GM21528 (cell line): ENCODE measurements at regions not wholly inside any gene's neighbourhood (a gene's known extent, or its start where the extent isn't known, plus 50 kb on each side); places are given as distances from the start of the nearest gene placed in this dataset.

Source experiments
- ATAC-seq: cut with Tn5 transposase; IDR thresholded peaks from one replicate; pipeline ENCODE4 v1.9.1; 2021; ENCODE audit warnings: mild to moderate bottlenecking, moderate library complexity; ENCODE audit not compliant: unreplicated experiment, low FRiP score

- ATAC-seq: no peak
Observed at GRCh38 chr2:71939588-71940535, 207.8 kb downstream of the CYP26B1 start.

- no peak for ATAC-seq
Observed at GRCh38 chr2:71938659-71939587, 208.7 kb downstream of the CYP26B1 start.

DNA sequence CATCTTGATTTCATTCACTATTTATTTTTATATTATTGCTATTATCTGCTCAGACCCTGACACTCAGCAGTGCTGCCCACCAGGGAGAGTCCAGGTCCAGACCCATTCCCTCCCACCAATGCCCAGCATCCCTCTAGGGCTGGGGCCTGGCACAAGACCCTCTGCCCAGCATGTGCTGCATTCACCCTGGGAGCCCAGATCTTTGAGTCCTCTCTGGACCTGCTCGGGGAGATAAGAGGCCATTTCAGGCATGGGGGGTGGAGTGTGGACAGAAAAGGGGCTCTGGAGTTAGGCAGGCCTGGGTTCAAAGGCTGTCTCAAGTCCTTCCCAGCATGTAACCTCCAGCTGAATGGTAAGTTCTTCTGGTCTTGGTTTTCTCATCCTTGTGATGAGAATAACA is 209.6 kb downstream of the CYP26B1 start:
- no peak for ATAC-seq

- ATAC-seq: no peak
Observed at GRCh38 chr2:71937396-71937795, 210.3 kb downstream of the CYP26B1 start.

DNA sequence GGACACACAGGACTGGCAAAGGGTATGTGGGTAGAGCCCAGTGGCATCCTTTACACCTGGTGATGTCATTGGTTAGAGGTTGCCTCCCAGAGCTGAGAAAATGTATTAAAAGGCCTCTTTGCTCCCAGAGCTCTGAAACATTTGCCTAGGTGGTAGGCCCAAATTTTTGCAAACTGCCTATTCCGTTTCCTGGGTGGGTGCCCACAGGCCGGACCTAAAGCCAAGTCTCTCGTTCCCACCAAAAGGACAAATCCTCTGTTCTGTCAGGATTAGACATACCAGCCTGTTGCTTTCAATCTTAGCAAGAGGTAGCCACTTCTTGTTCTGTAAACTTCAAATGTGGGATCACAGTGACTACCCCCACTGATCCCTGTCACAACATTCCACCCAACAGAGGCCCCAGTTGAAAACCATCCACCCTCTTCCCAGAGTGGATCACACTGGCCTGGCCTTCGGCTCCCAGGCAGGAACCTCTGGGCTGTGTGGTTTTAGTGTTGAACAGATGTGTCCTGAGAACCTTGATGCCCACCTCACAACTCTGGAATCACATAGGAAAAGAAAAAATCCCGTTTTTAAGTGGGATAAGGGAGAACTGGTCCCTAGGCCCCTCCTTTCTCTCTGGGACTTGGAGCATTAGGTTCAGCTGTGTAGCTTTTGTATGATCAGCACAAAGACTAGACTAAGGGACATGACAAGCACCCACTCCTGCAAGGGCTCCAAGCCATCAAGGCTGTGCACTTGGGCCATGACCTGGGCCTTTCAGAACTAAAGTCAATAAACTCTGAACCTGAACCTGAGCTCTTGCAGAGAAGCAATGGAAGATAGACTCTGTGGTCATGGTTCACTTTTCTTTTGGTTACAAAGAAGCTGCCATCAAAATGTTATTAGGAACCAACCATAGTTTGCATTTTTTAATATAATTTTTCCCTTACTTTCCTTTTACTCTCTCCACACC is 211.3 kb downstream of the CYP26B1 start:
- ATAC-seq: no peak

DNA sequence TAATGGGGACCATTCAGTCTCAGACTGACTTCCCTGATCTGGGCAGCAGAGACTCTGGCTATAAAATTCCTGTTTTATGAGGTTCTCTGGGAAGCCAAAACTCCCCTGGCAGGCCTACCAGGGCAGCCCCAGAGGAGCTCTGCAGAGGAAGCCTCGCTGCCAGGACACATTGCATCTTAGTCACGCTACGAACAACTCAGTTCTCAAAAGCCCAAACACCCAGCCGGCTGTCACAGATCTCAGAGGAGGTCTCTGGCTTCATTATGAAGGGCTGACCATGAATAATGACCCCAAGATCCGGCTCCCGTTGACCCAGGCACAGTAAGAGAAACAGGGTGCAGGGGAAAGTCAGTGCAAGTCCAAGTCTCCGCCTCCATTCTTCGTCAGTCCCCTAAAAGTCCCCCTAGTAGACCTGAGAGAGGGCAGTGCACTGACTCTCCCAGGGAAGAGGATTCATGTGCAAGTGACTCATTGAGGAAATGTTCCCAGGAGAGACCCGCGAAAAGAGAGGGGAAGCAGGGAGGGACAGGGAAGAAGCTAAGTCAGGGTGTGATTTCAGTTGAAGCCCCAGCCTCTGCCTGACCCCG is 212.3 kb downstream of the CYP26B1 start:
- ATAC-seq: no peak

DNA sequence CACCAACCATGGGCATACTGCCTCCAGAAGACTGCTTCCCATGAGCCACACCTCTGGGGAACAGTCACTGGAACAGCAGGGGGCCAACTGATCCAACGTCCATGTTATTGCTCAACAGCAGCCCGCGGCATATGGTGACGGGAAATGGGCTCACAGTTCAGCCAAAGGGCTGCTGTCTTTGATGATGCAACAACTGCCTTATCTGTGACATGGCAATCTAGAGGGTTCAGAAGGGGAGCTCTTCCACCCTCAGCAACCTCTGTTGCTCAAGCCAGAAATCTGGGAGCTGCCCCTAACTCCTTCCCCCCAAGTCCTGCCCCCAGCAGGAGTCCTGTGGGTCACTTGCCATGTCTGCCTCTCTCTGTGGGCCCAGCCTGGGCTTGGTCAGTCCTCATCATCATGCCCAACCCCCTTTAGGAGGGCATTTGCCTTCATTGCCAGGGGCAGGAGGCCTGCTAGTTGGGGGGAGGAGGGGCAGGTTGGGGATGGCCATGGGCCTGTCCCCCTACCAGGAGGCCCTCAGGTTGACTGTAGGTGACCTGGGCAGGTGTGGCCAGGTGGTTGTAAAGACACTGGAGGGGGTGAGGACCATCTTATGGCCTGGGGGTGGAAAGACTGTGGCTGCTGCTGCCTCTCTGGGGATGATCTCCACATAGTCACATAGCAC is 212.9 kb downstream of the CYP26B1 start:
- ATAC-seq: no peak

DNA sequence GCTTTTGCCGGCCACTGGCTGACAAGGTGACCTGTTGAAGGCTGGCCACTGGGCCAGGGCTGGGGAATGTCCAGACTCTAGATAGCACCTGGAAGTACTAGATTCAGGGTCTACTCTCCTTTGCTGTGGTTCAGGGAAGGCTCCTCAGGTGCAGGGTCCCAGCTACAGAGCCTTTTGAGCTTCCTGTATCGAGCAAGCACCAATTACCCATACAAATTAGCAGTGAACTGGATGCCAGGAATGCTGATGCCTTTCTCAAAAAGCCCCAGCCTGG is 213.4 kb downstream of the CYP26B1 start:
- no peak for ATAC-seq

DNA sequence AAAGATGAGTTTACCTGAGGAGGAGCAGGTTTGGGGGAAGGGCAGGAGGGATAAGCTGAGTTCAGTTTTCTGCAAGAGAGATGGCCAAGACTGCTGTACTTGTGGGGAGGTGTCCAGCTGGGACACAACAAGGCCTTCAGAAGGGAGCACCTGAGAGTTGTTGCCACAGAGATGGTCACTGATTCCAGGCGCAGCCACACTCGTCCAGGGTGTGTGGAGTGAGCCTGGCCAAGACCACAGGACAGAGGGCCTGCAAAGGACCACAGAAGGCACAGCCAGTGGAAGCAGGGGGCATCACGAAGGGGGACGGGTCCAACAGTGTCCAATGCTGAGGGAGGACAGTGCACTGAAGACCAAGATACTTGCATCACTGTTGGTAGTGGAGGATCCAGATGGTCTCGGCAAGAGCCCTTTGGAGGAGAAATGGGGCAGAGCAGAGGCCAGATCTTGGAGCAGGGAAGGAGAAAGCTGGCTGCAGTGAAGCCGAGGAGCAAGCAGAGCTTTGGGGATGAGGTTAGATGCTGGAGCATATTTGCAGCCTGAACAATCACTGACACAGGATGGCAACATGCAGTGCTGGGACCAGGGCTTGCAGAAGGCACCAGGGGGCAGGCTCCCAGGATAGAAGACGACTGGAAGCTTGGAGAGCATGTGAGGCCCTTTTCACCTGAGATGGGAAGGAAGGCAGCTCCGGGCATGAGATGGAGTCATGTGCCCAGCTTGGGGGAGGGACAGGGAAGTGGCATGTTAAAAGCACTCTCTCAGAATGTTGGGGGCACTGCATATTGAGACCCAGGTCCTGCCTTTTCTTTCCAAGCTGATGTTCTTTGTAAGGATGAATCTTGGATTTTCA is 214.0 kb downstream of the CYP26B1 start:
- ATAC-seq: no peak

GRCh38 chr2:71932780-71933466 is 214.7 kb downstream of the CYP26B1 start:
- ATAC-seq: no peak

GRCh38 chr2:71932037-71932779 is 215.5 kb downstream of the CYP26B1 start:
- no peak for ATAC-seq

DNA sequence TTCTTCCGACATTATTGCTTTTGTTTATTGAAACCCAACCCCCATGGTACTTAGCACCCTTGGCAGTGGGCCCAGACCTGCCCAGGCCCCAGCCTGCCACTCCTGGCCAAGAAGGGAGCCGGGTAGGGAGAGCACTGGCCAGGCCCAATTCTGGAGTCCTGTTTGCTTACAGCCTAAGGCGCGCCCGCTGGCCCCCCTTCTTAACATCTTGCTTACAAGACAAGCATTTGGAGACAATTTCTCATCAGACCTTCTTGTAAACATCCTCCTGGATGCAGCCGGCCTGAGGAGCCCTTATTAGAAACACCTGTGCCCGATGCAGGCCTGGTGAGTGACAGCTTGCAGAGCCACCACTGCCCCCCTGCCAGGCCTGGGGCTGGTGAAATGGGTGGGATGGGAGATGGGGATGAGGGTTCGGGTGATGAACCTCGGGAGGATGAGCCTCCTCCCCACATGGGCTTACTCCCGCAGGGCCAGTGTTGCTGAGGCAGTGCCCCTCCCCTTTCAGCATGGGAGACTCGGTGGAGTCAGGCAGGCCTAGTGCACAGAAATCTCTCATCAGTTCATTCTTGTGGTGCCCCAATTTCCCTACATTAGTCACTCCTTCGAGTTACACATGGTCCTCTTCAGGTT is 217.5 kb downstream of the CYP26B1 start:
- ATAC-seq: no peak

- no peak for ATAC-seq
Observed at GRCh38 chr2:71929482-71929772, 218.2 kb downstream of the CYP26B1 start.

GRCh38 chr2:71928734-71929481 is 218.8 kb downstream of the CYP26B1 start:
- ATAC-seq: no peak

- ATAC-seq: no peak
Observed at GRCh38 chr2:71927757-71928715, 219.6 kb downstream of the CYP26B1 start.
